ENCODE measurements at regions not wholly inside any gene's neighbourhood (a gene's known extent, or its start where the extent isn't known, plus 50 kb on each side); places are given as distances from the start of the nearest gene placed in this dataset.

GRCh38 chr4:187436251-187436650 is 559.3 kb upstream of the ZFP42 start:
- ATAC-seq = no peak
- intact Hi-C loops (cut with DNase I) = no loop called here
- no peak for DNase-seq (ENCODE audit: missing footprints)

DNA sequence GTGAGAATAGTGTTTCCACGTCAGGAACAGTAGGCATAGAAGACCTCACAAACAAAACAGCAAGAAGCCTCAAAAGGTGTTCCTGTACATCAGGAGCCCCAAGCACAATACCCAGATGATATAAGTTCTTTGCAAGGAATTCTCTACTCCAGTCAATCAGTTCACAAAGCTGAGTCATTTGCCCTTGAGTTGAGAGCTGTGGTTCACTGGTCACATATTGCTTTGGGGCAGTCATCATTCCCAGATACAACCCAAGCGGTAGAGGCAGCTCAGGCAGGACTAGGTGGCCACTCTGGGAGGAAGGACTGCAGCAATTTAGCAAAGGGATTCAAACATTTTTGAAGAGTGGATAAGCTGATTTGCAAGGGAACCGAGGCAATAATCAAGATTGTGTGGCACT is 551.5 kb upstream of the ZFP42 start:
- intact Hi-C loops (cut with DNase I) = no loop called here
- DNase-seq (ENCODE audit: missing footprints) (no peak), ATAC-seq (no peak)

GRCh38 chr4:187449702-187450101 is 545.9 kb upstream of the ZFP42 start:
- ATAC-seq (no peak), DNase-seq (ENCODE audit: missing footprints) (no peak)
- intact Hi-C loops (cut with DNase I) = no loop called here

- ATAC-seq (no peak), DNase-seq (ENCODE audit: missing footprints) (no peak)
- intact Hi-C loops (cut with DNase I) = no loop called here
Observed at GRCh38 chr4:187451776-187452175, 543.8 kb upstream of the ZFP42 start.

DNA sequence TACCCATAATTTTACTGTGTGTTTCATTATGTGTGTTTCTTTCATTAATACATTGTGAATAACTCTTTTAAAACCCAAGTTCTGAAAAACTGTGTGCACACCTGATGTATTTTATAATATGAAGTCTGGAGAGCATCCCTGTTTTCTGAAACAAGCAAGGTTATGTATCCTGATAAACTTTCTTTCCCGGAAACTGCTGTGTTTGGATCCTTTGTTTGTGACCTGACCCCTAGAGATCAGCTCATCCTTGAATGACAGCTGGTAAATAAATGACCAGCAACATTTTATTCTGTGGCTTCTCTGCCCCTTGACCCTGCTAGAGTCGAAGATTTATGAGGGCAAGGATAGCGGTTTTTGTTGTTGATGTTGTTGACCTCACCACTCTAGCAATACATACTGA is 535.6 kb upstream of the ZFP42 start:
- DNase-seq (ENCODE audit: missing footprints) (no peak), ATAC-seq (no peak)
- intact Hi-C loops (cut with DNase I) = no loop called here

GRCh38 chr4:187464573-187464972 is 531.0 kb upstream of the ZFP42 start:
- DNase-seq (ENCODE audit: missing footprints) = no peak
- intact Hi-C loops (cut with DNase I) = no loop called here
- ATAC-seq = no peak

GRCh38 chr4:187467224-187467623 is 528.3 kb upstream of the ZFP42 start:
- DNase-seq (ENCODE audit: missing footprints) (no peak), ATAC-seq (no peak)
- intact Hi-C loops (cut with DNase I) = no loop called here

GRCh38 chr4:187469627-187470026 is 525.9 kb upstream of the ZFP42 start:
- intact Hi-C loops (cut with DNase I) = no loop called here
- DNase-seq (ENCODE audit: missing footprints) = no peak
- ATAC-seq = no peak

GRCh38 chr4:187470061-187470460 is 525.5 kb upstream of the ZFP42 start:
- intact Hi-C loops (cut with DNase I) = no loop called here
- ATAC-seq = no peak
- no peak for DNase-seq (ENCODE audit: missing footprints)

GRCh38 chr4:187474238-187474637 is 521.3 kb upstream of the ZFP42 start:
- intact Hi-C loops (cut with DNase I) = no loop called here
- no peak for ATAC-seq
- DNase-seq (ENCODE audit: missing footprints) = no peak

GRCh38 chr4:187475901-187476300 is 519.7 kb upstream of the ZFP42 start:
- DNase-seq (ENCODE audit: missing footprints) = no peak
- intact Hi-C loops (cut with DNase I) = no loop called here
- ATAC-seq = no peak

GRCh38 chr4:187477224-187477623 is 518.3 kb upstream of the ZFP42 start:
- DNase-seq (ENCODE audit: missing footprints) = no peak
- intact Hi-C loops (cut with DNase I) = no loop called here
- no peak for ATAC-seq

DNA sequence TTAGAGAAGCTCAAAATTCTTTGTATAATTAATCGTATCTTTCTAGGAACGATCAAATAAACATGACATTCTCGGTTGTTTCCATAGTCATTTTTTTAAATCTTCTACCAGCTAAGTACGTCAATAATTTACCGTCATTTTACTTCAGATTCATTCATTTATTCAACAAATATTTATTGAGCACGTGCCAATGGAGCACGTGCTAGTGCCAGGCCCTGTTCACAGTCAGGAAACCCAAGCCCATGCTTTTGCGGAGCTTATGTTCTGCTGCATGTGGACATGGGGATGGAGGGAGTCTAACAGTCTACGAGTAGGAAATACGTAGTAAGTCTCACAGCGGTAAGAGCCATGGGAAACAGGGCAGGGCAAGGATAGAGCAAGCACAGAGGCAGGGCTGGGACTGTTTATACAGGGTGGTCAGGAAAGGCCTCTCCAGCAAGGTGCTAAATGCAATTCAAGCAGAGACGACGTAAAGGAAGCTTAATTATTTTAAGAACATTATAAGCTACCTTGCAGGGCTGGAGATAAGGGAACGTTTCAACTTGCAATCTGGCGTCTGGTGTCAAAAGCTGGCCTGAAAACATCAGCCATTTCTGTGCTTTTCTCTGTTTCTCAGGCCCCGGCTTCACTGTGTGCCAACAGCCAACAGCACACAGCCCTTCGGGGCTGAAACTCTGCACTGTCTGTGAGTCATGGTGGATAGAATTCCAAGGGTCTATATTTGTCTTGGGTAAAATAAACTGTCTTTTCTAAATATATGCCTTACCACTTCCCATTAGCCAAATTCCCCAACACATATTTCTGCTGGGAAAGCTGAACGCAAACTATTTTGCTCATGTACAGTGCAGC is 517.1 kb upstream of the ZFP42 start:
- ATAC-seq (no peak), DNase-seq (ENCODE audit: missing footprints) (no peak)
- intact Hi-C loops (cut with DNase I) = no loop called here

GRCh38 chr4:187479511-187479910 is 516.1 kb upstream of the ZFP42 start:
- ATAC-seq (no peak), DNase-seq (ENCODE audit: missing footprints) (no peak)
- intact Hi-C loops (cut with DNase I) = no loop called here

DNA sequence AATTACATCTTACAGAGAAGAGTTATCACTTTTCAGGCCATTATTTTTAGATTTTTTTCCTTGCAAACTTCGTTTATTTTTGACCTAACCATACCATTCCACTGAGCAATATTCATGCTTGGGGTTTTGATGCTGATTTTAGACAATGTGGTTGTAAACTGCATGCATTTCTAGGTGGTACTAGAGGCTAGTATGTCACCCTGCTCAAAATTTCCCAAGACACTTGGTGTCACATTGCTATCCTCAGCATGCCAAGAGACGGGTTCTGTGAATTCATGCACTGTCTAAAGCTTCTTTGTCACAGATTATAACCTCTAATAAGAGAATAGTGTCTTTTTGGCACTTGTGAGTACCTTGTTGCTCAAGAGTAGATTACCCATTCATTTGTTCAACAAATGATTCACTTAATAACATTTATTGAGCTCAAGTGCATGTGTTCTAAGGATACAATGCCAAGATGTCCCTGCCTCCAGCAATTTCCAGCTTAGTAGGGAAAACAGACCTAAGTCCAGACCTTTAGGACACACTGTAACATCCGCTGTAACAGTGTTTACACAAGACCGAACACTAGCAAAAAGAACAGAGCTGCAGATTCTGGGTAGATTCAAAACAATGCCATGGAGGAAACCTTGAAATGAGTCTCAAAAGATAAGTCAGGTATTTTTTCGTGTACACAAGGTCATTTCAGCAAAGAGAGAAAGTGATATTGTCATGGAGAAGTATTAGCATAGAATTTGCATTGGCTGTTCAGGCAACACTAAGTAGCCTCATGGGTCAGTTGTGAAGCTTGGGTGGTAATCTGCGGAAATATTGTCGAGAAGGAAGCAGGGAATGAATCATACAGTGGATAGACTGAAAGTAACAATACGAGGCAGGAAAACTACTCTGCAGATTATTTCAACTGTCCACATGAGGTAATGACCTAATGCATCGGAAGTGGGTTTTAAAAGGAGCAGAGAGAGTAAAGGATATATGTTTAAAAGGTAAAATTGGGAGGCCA is 515.1 kb upstream of the ZFP42 start:
- intact Hi-C loops (cut with DNase I) = no loop called here
- DNase-seq (ENCODE audit: missing footprints) = no peak
- no peak for ATAC-seq

- no peak for ATAC-seq
- no peak for DNase-seq (ENCODE audit: missing footprints)
- intact Hi-C loops (cut with DNase I) = no loop called here
Observed at GRCh38 chr4:187484186-187484585, 511.4 kb upstream of the ZFP42 start.

DNA sequence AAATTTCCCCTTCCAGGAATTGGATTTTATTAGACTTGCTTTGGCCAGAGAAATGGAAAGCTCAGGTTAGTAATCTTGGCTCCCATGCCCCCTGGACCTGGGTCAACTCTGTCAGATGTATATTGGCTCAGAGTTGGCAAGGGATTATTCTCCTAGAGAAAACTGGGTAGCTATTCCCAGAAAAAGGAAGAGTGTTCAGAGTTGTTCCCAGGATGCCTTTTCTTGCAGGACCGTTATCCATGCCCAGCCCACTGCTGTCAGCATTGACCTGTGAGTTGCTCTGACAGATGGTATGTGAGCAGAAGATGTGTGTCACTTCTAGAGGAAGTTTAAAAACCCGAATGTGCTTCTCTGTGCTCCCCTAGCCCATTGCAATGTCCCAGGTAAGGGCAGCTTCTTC is 509.9 kb upstream of the ZFP42 start:
- ATAC-seq (no peak), DNase-seq (ENCODE audit: missing footprints) (no peak)
- intact Hi-C loops (cut with DNase I) = no loop called here

DNA sequence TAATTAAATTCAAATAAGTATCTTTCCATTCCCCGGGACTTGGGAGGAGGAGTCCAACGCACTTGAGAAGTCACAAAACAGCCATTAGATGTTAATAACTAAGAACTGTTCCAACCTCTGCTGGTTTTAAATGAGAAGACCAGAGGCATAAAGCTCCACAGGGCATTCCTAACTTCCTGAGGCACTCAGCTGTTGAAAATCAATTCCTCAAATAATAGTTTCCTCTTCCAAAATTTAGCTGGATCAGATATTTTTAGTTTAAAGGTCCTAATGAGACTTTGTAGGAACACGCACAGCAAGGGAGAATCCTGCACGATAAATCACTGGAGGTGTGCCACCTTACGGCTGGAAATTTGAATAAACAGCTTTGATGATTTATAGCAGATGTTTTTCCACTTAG is 504.3 kb upstream of the ZFP42 start:
- intact Hi-C loops (cut with DNase I) = no loop called here
- no peak for ATAC-seq
- DNase-seq (ENCODE audit: missing footprints) = no peak

DNA sequence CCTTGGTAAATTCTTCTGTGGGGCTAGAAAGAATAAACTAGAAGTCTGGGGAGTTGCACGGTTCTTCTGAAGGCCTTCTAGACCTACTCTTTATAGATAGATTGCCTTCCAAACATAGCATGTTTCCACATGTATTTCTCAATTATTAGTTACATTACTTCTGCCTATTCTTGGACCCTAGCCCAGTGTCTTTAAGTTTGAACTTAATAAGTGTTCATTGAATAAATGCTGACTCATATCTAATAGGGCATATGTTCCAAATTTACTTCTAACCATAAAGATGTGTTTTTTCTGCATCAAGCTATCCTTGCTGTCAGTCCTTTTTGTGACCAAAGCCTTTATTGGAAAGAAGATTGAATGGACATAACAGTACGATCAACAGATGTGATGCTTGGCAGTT is 503.6 kb upstream of the ZFP42 start:
- DNase-seq (ENCODE audit: missing footprints) = no peak
- ATAC-seq = no peak
- intact Hi-C loops (cut with DNase I) = no loop called here

DNA sequence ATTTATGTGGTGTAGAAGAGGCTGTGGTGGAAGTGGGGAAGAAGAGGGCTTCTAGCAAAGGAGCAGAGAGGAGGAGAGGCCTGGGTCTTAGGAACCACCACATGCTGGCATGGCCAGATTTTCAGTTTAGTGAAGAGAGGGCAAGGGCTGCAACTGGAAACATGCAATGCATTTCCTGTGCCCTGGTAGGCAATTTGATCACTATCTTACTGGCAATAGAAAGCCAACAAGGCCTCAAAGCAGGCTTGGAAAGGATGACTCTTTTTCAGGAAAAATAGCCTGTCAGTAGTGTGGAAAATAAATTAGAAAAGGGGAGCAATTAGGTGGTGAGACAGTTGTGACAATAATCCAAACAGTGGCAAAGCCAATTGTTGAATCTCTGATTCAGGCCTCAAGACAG is 501.9 kb upstream of the ZFP42 start:
- intact Hi-C loops (cut with DNase I) = no loop called here
- DNase-seq (ENCODE audit: missing footprints) (no peak), ATAC-seq (no peak)

All from Right ventricle myocardium inferior (tissue), 1 donor.